22Rv1 (cell line): ENCODE measurements at regions not wholly inside any gene's neighbourhood (a gene's known extent, or its start where the extent isn't known, plus 50 kb on each side); places are given as distances from the start of the nearest gene placed in this dataset.

Experiments used
- H3K27ac ChIP-seq: fragments of 450-650 bp; 2 replicates; pipeline ENCODE4 v1.5.1; 2017
- ZFX ChIP-seq: fragments of 450-650 bp; IDR thresholded peaks from 2 replicates; pipeline ENCODE4 v1.6.1; 2017; ENCODE audit warnings: antibody characterized with exemption, borderline replicate concordance
- TF ChIP-seq, protein P1 (sequence below): fragments of 450-650 bp; IDR thresholded peaks from 2 replicates; pipeline ENCODE4 v1.5.1; 2017; ENCODE audit warnings: mild to moderate bottlenecking

DNA sequence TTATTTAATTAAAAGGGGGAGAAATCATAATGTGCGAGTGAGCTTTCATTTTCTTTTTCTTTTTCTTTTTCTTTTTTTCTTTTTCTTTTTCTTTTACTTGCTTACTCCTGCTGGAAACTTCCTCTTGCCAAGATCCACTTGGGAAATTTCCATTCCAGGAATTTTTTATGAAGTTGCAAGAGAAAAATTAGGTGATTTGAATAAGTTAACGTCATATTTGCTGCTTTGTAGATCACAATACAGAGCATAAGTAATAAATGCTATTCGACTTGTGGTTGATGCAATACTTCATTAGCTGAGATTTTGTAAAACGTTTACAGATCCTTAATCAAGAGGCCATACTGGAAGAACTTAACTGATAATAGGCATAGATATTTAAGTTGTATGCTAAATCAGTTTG, 354.7 kb upstream of the SMIM21 start:
- TF ChIP-seq ZFX: no peak
- TF ChIP-seq, protein P1, sequence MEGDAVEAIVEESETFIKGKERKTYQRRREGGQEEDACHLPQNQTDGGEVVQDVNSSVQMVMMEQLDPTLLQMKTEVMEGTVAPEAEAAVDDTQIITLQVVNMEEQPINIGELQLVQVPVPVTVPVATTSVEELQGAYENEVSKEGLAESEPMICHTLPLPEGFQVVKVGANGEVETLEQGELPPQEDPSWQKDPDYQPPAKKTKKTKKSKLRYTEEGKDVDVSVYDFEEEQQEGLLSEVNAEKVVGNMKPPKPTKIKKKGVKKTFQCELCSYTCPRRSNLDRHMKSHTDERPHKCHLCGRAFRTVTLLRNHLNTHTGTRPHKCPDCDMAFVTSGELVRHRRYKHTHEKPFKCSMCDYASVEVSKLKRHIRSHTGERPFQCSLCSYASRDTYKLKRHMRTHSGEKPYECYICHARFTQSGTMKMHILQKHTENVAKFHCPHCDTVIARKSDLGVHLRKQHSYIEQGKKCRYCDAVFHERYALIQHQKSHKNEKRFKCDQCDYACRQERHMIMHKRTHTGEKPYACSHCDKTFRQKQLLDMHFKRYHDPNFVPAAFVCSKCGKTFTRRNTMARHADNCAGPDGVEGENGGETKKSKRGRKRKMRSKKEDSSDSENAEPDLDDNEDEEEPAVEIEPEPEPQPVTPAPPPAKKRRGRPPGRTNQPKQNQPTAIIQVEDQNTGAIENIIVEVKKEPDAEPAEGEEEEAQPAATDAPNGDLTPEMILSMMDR: no peak
- H3K27ac ChIP-seq: no peak overlapping the region

DNA sequence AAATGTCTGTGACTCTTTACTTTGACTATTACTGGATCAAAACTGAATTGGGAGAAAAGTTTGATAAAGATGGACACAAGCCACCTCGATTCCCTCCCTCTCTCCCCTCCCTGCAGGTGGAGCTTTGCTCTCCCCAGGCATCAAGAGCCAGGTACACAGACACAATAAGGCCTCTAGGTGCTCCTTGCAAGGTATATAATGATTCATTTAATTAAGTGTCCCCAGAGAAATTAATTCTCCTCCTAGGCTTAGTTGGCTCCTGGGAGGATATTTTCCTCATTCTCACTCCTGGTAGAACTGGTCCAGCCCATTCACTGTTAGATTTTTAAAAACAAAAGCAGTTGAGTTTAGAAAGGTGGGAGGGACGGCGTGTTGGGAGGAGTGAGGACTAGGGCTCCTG, 352.4 kb upstream of the SMIM21 start:
- no peak overlapping the region for H3K27ac ChIP-seq
- TF ChIP-seq, protein P1: no peak
- no peak for TF ChIP-seq ZFX

DNA sequence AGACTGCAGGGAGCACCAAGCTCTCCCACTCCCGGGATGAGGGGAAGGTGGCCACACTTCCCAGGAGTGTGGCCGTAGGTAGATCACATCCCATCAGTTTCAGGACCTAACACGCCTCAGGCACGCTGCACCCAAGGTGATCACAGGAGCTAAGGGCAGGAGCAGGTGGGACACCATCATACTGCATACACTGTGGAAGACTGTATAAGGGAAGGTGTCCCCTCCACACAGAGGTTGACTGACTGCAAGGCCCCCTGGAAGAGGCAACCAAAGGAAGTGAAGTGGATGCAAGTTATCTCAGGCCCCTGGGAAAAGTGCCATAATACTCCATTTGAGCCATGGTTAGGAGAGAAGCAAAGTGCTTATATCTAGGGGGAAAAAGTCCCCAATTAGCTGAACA, 351.9 kb upstream of the SMIM21 start:
- TF ChIP-seq ZFX: no peak
- TF ChIP-seq, protein P1: no peak

DNA sequence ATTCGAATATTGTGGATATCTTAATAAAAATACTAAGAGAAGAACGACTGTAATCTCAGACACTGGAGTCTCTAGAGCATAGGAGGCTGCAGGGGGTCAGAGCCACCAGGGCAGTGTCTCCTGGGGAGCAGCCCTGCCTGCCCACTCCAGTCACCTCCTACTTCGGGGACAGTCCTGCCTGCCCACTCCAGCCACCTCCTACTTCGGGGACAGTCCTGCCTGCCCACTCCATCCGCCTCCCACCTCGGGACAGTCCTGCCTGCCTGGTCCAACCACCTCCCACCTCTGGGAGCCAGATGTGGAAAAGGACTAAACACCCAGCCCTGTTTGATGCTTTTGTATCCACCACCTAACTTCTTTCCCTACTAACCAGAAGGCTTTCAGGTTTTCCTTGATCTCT, 350.1 kb upstream of the SMIM21 start:
- no peak overlapping the region for H3K27ac ChIP-seq
- TF ChIP-seq ZFX: no peak
- TF ChIP-seq, protein P1: no peak

More for the DNA sequence above, 351.9 kb upstream of the SMIM21 start:
- H3K27ac ChIP-seq: no peak overlapping the region

DNA sequence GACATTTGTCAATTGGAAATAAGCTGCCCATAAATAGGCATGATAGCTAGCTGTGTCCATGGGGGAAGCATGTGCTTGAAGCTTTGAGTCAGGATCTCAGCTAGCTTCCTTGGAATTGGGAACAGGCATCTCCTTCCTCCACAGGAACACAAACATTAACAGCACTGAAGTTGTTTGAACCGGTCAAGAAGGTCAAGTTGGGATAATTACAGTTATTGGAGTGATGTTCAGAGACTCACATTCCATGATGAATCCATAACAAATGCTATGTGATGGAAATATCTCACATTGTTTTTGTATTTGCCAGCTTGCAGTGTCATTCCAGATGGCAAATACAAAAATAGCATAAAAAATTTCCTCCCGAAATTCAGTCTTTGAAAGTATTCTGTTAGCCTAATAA, 347.6 kb upstream of the SMIM21 start:
- no peak overlapping the region for H3K27ac ChIP-seq
- TF ChIP-seq, protein P1: no peak
- TF ChIP-seq ZFX: no peak

DNA sequence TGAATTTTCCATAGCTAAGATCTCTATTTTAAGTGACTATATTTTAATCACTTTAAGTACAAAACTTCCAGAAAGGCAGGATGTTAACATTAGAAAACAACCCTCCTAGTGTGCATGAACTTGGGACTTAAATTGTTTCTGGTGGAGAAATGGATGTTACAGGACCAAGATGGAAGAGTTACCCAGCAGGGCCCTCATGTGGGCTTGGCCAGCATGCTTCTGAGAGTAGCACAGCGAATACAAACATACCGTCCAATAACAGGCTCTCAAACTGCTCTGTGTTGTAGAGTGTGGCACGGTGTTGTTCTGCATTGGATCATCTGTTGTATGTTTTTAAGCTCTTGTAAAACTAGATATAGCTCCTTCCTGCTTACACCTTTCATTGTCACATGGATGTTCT, 346.1 kb upstream of the SMIM21 start:
- no peak overlapping the region for H3K27ac ChIP-seq
- TF ChIP-seq, protein P1: no peak
- TF ChIP-seq ZFX: no peak

DNA sequence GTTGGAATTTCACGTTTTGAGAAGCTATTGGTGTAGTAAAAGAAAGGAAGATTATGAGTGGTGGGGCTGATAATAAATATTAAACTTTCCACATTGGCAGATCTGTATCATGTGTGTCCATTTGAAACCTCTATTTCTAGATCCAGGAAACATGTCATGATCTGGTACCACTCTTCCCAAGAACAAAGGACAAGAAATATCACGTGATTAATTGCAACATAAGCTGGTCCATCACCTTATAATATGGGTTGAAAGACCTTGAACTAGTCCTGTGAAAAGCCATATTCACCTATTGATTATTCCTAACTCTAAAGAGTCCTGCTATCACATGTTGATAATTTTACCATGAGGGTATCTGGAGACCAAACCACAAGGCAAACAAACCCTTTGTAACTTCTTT, 335.3 kb upstream of the SMIM21 start:
- H3K27ac ChIP-seq: no peak overlapping the region
- TF ChIP-seq, protein P1: no peak
- no peak for TF ChIP-seq ZFX
